Ascending aorta (tissue), 2 donors: ENCODE measurements at regions not wholly inside any gene's neighbourhood (a gene's known extent, or its start where the extent isn't known, plus 50 kb on each side); places are given as distances from the start of the nearest gene placed in this dataset.

ENCODE experiments used
- DNase-seq, 2 donors: peaks; one replicate each; pipeline ENCODE4 v3.0.0-alpha.2; 2019; ENCODE audit warnings: low spot score in 2 of 2
- H3K27ac ChIP-seq, 2 donors: fragments of 200-600 bp; sonication (generic); one replicate each; pipeline ENCODE4 v1.5.1; 2016 to 2017; ENCODE audit warnings: mild to moderate bottlenecking in 1 of 2
- H3K27me3 ChIP-seq: fragments of 200-600 bp; sonication (generic); one replicate; pipeline ENCODE4 v1.5.1; 2017
- H3K36me3 ChIP-seq, 2 donors: fragments of 200-600 bp; sonication (generic); one replicate each; pipeline ENCODE4 v1.5.1; 2016
- H3K4me1 ChIP-seq, 2 donors: fragments of 200-600 bp; sonication (generic); one replicate each; pipeline ENCODE4 v1.5.1; 2016 to 2017; ENCODE audit warnings: mild to moderate bottlenecking in 1 of 2
- H3K4me3 ChIP-seq, 2 donors: fragments of 200-600 bp; sonication (generic); one replicate each; pipeline ENCODE4 v1.5.1; 2016 to 2017; ENCODE audit warnings: mild to moderate bottlenecking in 1 of 2
- H3K9me3 ChIP-seq, 2 donors: fragments of 200-600 bp; sonication (generic); one replicate each; pipeline ENCODE4 v1.5.1; 2016
- CTCF ChIP-seq, 3 experiments: fragments of 200-600 bp in 2 of 3; fragments of 450-650 bp in 1 of 3; sonication (generic) in 2 of 3; IDR thresholded peaks; one replicate each; pipeline ENCODE4 v1.5.1; 2016 to 2019; ENCODE audit warnings: antibody characterized with exemption in 3 of 3, mild to moderate bottlenecking in 1 of 3, moderate library complexity in 1 of 3
- intact Hi-C: fragments of 100-400 bp; cut with DNase I; formaldehyde crosslinking; loops from one replicate; pipeline ENCODE4 v1.15.1; 2023

- no peaks in the 10 kb centered on the region for H3K27me3 ChIP-seq
- H3K36me3 ChIP-seq, result no peaks in the 10 kb centered on the region
- intact Hi-C loops, result no loop called here
- DNase-seq, result no peak
- H3K4me3 ChIP-seq, result no peak overlapping the region
- no peaks in the 10 kb centered on the region for H3K9me3 ChIP-seq
- H3K27ac ChIP-seq, result no peak overlapping the region
- no peaks in the 10 kb centered on the region for H3K4me1 ChIP-seq
- TF ChIP-seq CTCF (IDR thresholded peaks at IDR 0.05), result no peak
These were observed 163.5 kb upstream of the SOX11 start for GRCh38 chr2:5528706-5529105.

GRCh38 chr2:5530011-5530696 lies 162.0 kb upstream of the SOX11 start:
- TF ChIP-seq CTCF (IDR thresholded peaks at IDR 0.05), result no peak
- no peak for DNase-seq
- Histone ChIP-seq H3K36me3 (no peaks in the 10 kb centered on the region), H3K27me3 (no peaks in the 10 kb centered on the region), H3K27ac (no peak overlapping the region), H3K9me3 (no peaks in the 10 kb centered on the region), H3K4me3 (no peak overlapping the region), H3K4me1 (no peaks in the 10 kb centered on the region)
- intact Hi-C loops, result no loop called here

GRCh38 chr2:5535301-5535700 lies 156.9 kb upstream of the SOX11 start:
- no peak for DNase-seq
- Histone ChIP-seq H3K36me3 (no peaks in the 10 kb centered on the region), H3K27ac (no peak overlapping the region), H3K27me3 (no peaks in the 10 kb centered on the region), H3K4me1 (no peaks in the 10 kb centered on the region), H3K4me3 (no peak overlapping the region), H3K9me3 (no peaks in the 10 kb centered on the region)
- intact Hi-C loops, result no loop called here
- no peak for TF ChIP-seq CTCF (IDR thresholded peaks at IDR 0.05)

- no peak for TF ChIP-seq CTCF (IDR thresholded peaks at IDR 0.05)
- Histone ChIP-seq H3K4me3 (no peak overlapping the region), H3K27me3 (no peaks in the 10 kb centered on the region), H3K27ac (no peak overlapping the region), H3K9me3 (no peaks in the 10 kb centered on the region), H3K36me3 (no peaks in the 10 kb centered on the region), H3K4me1 (no peaks in the 10 kb centered on the region)
- DNase-seq, result no peak
- intact Hi-C loops, result no loop called here
These were observed 154.9 kb upstream of the SOX11 start for GRCh38 chr2:5537180-5537688.

- no peak overlapping the region for H3K4me3 ChIP-seq
- no peak for DNase-seq
- H3K9me3 ChIP-seq, result no peaks in the 10 kb centered on the region
- no peaks in the 10 kb centered on the region for H3K36me3 ChIP-seq
- no peaks in the 10 kb centered on the region for H3K27me3 ChIP-seq
- TF ChIP-seq CTCF (IDR thresholded peaks at IDR 0.05), result no peak
- no peak overlapping the region for H3K27ac ChIP-seq
- intact Hi-C loops, result no loop called here
- H3K4me1 ChIP-seq, result no peaks in the 10 kb centered on the region
These were observed 153.9 kb upstream of the SOX11 start for GRCh38 chr2:5538313-5538712.

GRCh38 chr2:5538772-5539171 lies 153.4 kb upstream of the SOX11 start:
- Histone ChIP-seq H3K27me3 (no peaks in the 10 kb centered on the region), H3K9me3 (no peaks in the 10 kb centered on the region), H3K4me3 (no peak overlapping the region), H3K27ac (no peak overlapping the region), H3K36me3 (no peaks in the 10 kb centered on the region), H3K4me1 (no peaks in the 10 kb centered on the region)
- intact Hi-C loops, result no loop called here
- no peak for TF ChIP-seq CTCF (IDR thresholded peaks at IDR 0.05)
- DNase-seq, result no peak
